ENCODE measurements at regions not wholly inside any gene's neighbourhood (a gene's known extent, or its start where the extent isn't known, plus 50 kb on each side); places are given as distances from the start of the nearest gene placed in this dataset.

- H3K27ac Mint-ChIP-seq: no peak overlapping the region
- Histone ChIP-seq H3K9me3 (ENCODE audit: low read depth) (no peaks in the 10 kb centered on the region), H3K36me3 (no peaks in the 10 kb centered on the region), H3K27ac (no peak overlapping the region), H2AFZ (replicated peaks) (no peak overlapping the region), H3K4me2 (no peak overlapping the region), H3K4me3 (no peak overlapping the region), H3K9ac (no peak overlapping the region), H3F3A (ENCODE audit: low read depth) (no peaks in the 10 kb centered on the region), H4K20me1 (ENCODE audit: low read depth) (no peaks in the 10 kb centered on the region), H3K27me3 (no peaks in the 10 kb centered on the region), H3K79me2 (ENCODE audit: low read depth) (no peaks in the 10 kb centered on the region), H3K4me1 (no peaks in the 10 kb centered on the region)
- DNase-seq (ENCODE audit: low spot score): no peak
- no peak overlapping the region for H3K4me3 Mint-ChIP-seq
- TF ChIP-seq EZH2phosphoT487 (IDR thresholded peaks at IDR 0.05): no peak
- TF ChIP-seq CTCF (IDR thresholded peaks at IDR 0.05): no peak
- no peak for TF ChIP-seq EZH2 (IDR thresholded peaks at IDR 0.05)
- H3K36me3 Mint-ChIP-seq: no peaks in the 10 kb centered on the region
- H3K27me3 Mint-ChIP-seq (ENCODE audit: insufficient read depth, low read depth): no peaks in the 10 kb centered on the region
- peaks cover 2% of the 10 kb centered on the region for H3K9me3 Mint-ChIP-seq
- peaks cover 22% of the 10 kb centered on the region for H3K4me1 Mint-ChIP-seq
These were observed 212.7 kb upstream of the IGFBP3 start for GRCh38 chr7:46133751-46134150.

GRCh38 chr7:46133072-46133471 lies 212.0 kb upstream of the IGFBP3 start:
- Histone ChIP-seq H3K4me3 (no peak overlapping the region), H2AFZ (replicated peaks) (no peak overlapping the region), H3K79me2 (ENCODE audit: low read depth) (no peaks in the 10 kb centered on the region), H3K36me3 (no peaks in the 10 kb centered on the region), H3K9me3 (ENCODE audit: low read depth) (no peaks in the 10 kb centered on the region), H3K9ac (no peak overlapping the region), H4K20me1 (ENCODE audit: low read depth) (no peaks in the 10 kb centered on the region), H3K27me3 (no peaks in the 10 kb centered on the region), H3F3A (ENCODE audit: low read depth) (no peaks in the 10 kb centered on the region), H3K4me1 (no peaks in the 10 kb centered on the region), H3K27ac (no peak overlapping the region), H3K4me2 (no peak overlapping the region)
- DNase-seq (ENCODE audit: low spot score): no peak
- no peaks in the 10 kb centered on the region for H3K36me3 Mint-ChIP-seq
- H3K27me3 Mint-ChIP-seq (ENCODE audit: insufficient read depth, low read depth): no peaks in the 10 kb centered on the region
- no peak for TF ChIP-seq CTCF (IDR thresholded peaks at IDR 0.05)
- no peak for TF ChIP-seq EZH2phosphoT487 (IDR thresholded peaks at IDR 0.05)
- no peak overlapping the region for H3K4me3 Mint-ChIP-seq
- H3K4me1 Mint-ChIP-seq: peaks cover 22% of the 10 kb centered on the region
- peaks cover 2% of the 10 kb centered on the region for H3K9me3 Mint-ChIP-seq
- H3K27ac Mint-ChIP-seq: peak overlapping the region; percentile 42

- Histone ChIP-seq H3K36me3 (no peaks in the 10 kb centered on the region), H3K79me2 (ENCODE audit: low read depth) (no peaks in the 10 kb centered on the region), H4K20me1 (ENCODE audit: low read depth) (no peaks in the 10 kb centered on the region), H3K9ac (no peak overlapping the region), H2AFZ (replicated peaks) (no peak overlapping the region), H3K4me3 (no peak overlapping the region), H3K4me2 (no peak overlapping the region), H3K27me3 (no peaks in the 10 kb centered on the region), H3K4me1 (no peaks in the 10 kb centered on the region), H3K9me3 (ENCODE audit: low read depth) (no peaks in the 10 kb centered on the region), H3F3A (ENCODE audit: low read depth) (no peaks in the 10 kb centered on the region), H3K27ac (no peak overlapping the region)
- H3K4me3 Mint-ChIP-seq: no peak overlapping the region
- peaks cover 2% of the 10 kb centered on the region for H3K9me3 Mint-ChIP-seq
- H3K27ac Mint-ChIP-seq: peak overlapping the region; percentile 39
- peaks cover 22% of the 10 kb centered on the region for H3K4me1 Mint-ChIP-seq
- no peaks in the 10 kb centered on the region for H3K27me3 Mint-ChIP-seq (ENCODE audit: insufficient read depth, low read depth)
- no peaks in the 10 kb centered on the region for H3K36me3 Mint-ChIP-seq
- TF ChIP-seq CTCF (IDR thresholded peaks at IDR 0.05) (peak; percentile 42), EZH2phosphoT487 (IDR thresholded peaks at IDR 0.05) (no peak)
- DNase-seq (ENCODE audit: low spot score): peak; percentile 71
These were observed 211.1 kb upstream of the IGFBP3 start for GRCh38 chr7:46131916-46132795.
